ENCODE measurements at regions not wholly inside any gene's neighbourhood (a gene's known extent, or its start where the extent isn't known, plus 50 kb on each side); places are given as distances from the start of the nearest gene placed in this dataset.

- WGBS, result 98% methylated on average over 4 of the region's 4 CpGs
- no peak overlapping the region for H3K27ac ChIP-seq (replicated peaks in 1 of 4)
- H3K4me1 ChIP-seq, result peaks cover 0 to under 1% (median 0%) of the 10 kb centered on the region in 4 donors
- no peaks in the 10 kb centered on the region for H3K27me3 ChIP-seq
- DNase-seq (ENCODE audit: extremely low spot score), result no peak
- TF ChIP-seq EP300 (IDR thresholded peaks at IDR 0.05), result no peak
- no peak for TF ChIP-seq POLR2A (IDR thresholded peaks at IDR 0.05; ENCODE audit: low read depth)
- no peak for TF ChIP-seq POLR2AphosphoS5 (IDR thresholded peaks at IDR 0.05)
- no peak for TF ChIP-seq CTCF (IDR thresholded peaks at IDR 0.05)
- no peaks in the 10 kb centered on the region for H3K36me3 ChIP-seq
- intact Hi-C loops (cut with DNase I), result no loop called here
- H3K4me3 ChIP-seq, result no peak overlapping the region
- no peaks in the 10 kb centered on the region for H3K9me3 ChIP-seq
These were observed 569.1 kb upstream of the MEF2C start for GRCh38 chr5:89452081-89452480.

GRCh38 chr5:89451263-89451662 is 568.3 kb upstream of the MEF2C start:
- no peak overlapping the region for H3K27ac ChIP-seq (replicated peaks in 1 of 4)
- TF ChIP-seq POLR2A (IDR thresholded peaks at IDR 0.05; ENCODE audit: low read depth) (no peak), CTCF (IDR thresholded peaks at IDR 0.05) (no peak), EP300 (IDR thresholded peaks at IDR 0.05) (no peak), POLR2AphosphoS5 (IDR thresholded peaks at IDR 0.05) (no peak)
- no peaks in the 10 kb centered on the region for H3K9me3 ChIP-seq
- no peak for DNase-seq (ENCODE audit: extremely low spot score)
- no peaks in the 10 kb centered on the region for H3K36me3 ChIP-seq
- H3K27me3 ChIP-seq, result no peaks in the 10 kb centered on the region
- intact Hi-C loops (cut with DNase I), result no loop called here
- no peak overlapping the region for H3K4me3 ChIP-seq
- no peaks in the 10 kb centered on the region for H3K4me1 ChIP-seq

GRCh38 chr5:89450149-89450538 is 567.2 kb upstream of the MEF2C start:
- no peak overlapping the region for H3K27ac ChIP-seq (replicated peaks in 1 of 4)
- H3K36me3 ChIP-seq, result no peaks in the 10 kb centered on the region
- no peaks in the 10 kb centered on the region for H3K27me3 ChIP-seq
- no peaks in the 10 kb centered on the region for H3K4me1 ChIP-seq
- no peak overlapping the region for H3K4me3 ChIP-seq
- no peak for DNase-seq (ENCODE audit: extremely low spot score)
- intact Hi-C loops (cut with DNase I), result no loop called here
- TF ChIP-seq EP300 (IDR thresholded peaks at IDR 0.05) (no peak), CTCF (IDR thresholded peaks at IDR 0.05) (no peak), POLR2A (IDR thresholded peaks at IDR 0.05; ENCODE audit: low read depth) (no peak), POLR2AphosphoS5 (IDR thresholded peaks at IDR 0.05) (no peak)
- H3K9me3 ChIP-seq, result no peaks in the 10 kb centered on the region
- 89% methylated on average over 1 of the region's 1 CpG for WGBS

- no peak for TF ChIP-seq POLR2AphosphoS5 (IDR thresholded peaks at IDR 0.05)
- no peak for TF ChIP-seq CTCF (IDR thresholded peaks at IDR 0.05)
- TF ChIP-seq EP300 (IDR thresholded peaks at IDR 0.05), result no peak
- no peak for TF ChIP-seq POLR2A (IDR thresholded peaks at IDR 0.05; ENCODE audit: low read depth)
- no peaks in the 10 kb centered on the region for H3K4me1 ChIP-seq
- H3K27ac ChIP-seq (replicated peaks in 1 of 4), result no peak overlapping the region
- DNase-seq (ENCODE audit: extremely low spot score), result no peak
- no peaks in the 10 kb centered on the region for H3K9me3 ChIP-seq
- H3K27me3 ChIP-seq, result no peaks in the 10 kb centered on the region
- intact Hi-C loops (cut with DNase I), result no loop called here
- no peaks in the 10 kb centered on the region for H3K36me3 ChIP-seq
- WGBS, result 83% methylated on average over 3 of the region's 3 CpGs
- no peak overlapping the region for H3K4me3 ChIP-seq
These were observed 566.6 kb upstream of the MEF2C start for GRCh38 chr5:89449392-89450148.

- DNase-seq (ENCODE audit: extremely low spot score), result no peak
- H3K4me1 ChIP-seq, result no peaks in the 10 kb centered on the region
- no peaks in the 10 kb centered on the region for H3K36me3 ChIP-seq
- H3K27ac ChIP-seq (replicated peaks in 1 of 4), result no peak overlapping the region
- intact Hi-C loops (cut with DNase I), result no loop called here
- WGBS, result 89% methylated on average over 3 of the region's 3 CpGs
- no peak for TF ChIP-seq POLR2A (IDR thresholded peaks at IDR 0.05; ENCODE audit: low read depth)
- no peak for TF ChIP-seq EP300 (IDR thresholded peaks at IDR 0.05)
- no peak for TF ChIP-seq POLR2AphosphoS5 (IDR thresholded peaks at IDR 0.05)
- TF ChIP-seq CTCF (IDR thresholded peaks at IDR 0.05), result no peak
- no peaks in the 10 kb centered on the region for H3K9me3 ChIP-seq
- no peak overlapping the region for H3K4me3 ChIP-seq
- no peaks in the 10 kb centered on the region for H3K27me3 ChIP-seq
These were observed 564.0 kb upstream of the MEF2C start for GRCh38 chr5:89447027-89447426.

Measured in esophagus muscularis mucosa (tissue), 4 donors.